NCI-H2227 (cell line): ENCODE measurements at regions not wholly inside any gene's neighbourhood (a gene's known extent, or its start where the extent isn't known, plus 50 kb on each side); places are given as distances from the start of the nearest gene placed in this dataset.

ENCODE experiments used
- DNase-seq: peaks from one replicate; lab custom pipeline; 2025; ENCODE audit not compliant: unreplicated experiment; lab: John Stamatoyannopoulos, UW

- no peak for DNase-seq
Measured at GRCh38 chr14:85960756-85961155, 430.8 kb downstream of the FLRT2 start.

- DNase-seq = no peak
Measured at GRCh38 chr14:85959063-85959462, 429.1 kb downstream of the FLRT2 start.

- no peak for DNase-seq
Measured at GRCh38 chr14:85958069-85958468, 428.1 kb downstream of the FLRT2 start.

- DNase-seq = no peak
Measured at GRCh38 chr14:85953265-85953664, 423.3 kb downstream of the FLRT2 start.

- no peak for DNase-seq
Measured at GRCh38 chr14:85948153-85948552, 418.2 kb downstream of the FLRT2 start.

GRCh38 chr14:85947461-85948139 lies 417.7 kb downstream of the FLRT2 start:
- no peak for DNase-seq

GRCh38 chr14:85943192-85943591 lies 413.2 kb downstream of the FLRT2 start:
- DNase-seq = no peak

GRCh38 chr14:85934886-85935254 lies 404.9 kb downstream of the FLRT2 start:
- DNase-seq = no peak

- DNase-seq = peak; percentile 53
Measured at GRCh38 chr14:85934123-85934885, 404.4 kb downstream of the FLRT2 start.

GRCh38 chr14:85921241-85921640 lies 391.3 kb downstream of the FLRT2 start:
- no peak for DNase-seq

- DNase-seq = no peak
Measured at GRCh38 chr14:85917716-85918115, 387.8 kb downstream of the FLRT2 start.

GRCh38 chr14:85915711-85916110 lies 385.8 kb downstream of the FLRT2 start:
- no peak for DNase-seq

GRCh38 chr14:85912141-85912540 lies 382.2 kb downstream of the FLRT2 start:
- no peak for DNase-seq

GRCh38 chr14:85911044-85911443 lies 381.1 kb downstream of the FLRT2 start:
- no peak for DNase-seq

- DNase-seq = no peak
Measured at GRCh38 chr14:85909581-85909980, 379.6 kb downstream of the FLRT2 start.

GRCh38 chr14:85907536-85907935 lies 377.6 kb downstream of the FLRT2 start:
- no peak for DNase-seq

GRCh38 chr14:85897808-85898207 lies 367.9 kb downstream of the FLRT2 start:
- DNase-seq = no peak

GRCh38 chr14:85895603-85896002 lies 365.7 kb downstream of the FLRT2 start:
- no peak for DNase-seq

- DNase-seq = no peak
Measured at GRCh38 chr14:85892251-85892650, 362.3 kb downstream of the FLRT2 start.

- DNase-seq = no peak
Measured at GRCh38 chr14:85883966-85884365, 354.0 kb downstream of the FLRT2 start.

GRCh38 chr14:85883101-85883500 lies 353.2 kb downstream of the FLRT2 start:
- DNase-seq = no peak

- no peak for DNase-seq
Measured at GRCh38 chr14:85881935-85882334, 352.0 kb downstream of the FLRT2 start.

GRCh38 chr14:85878874-85879273 lies 348.9 kb downstream of the FLRT2 start:
- no peak for DNase-seq
